ENCODE measurements at regions not wholly inside any gene's neighbourhood (a gene's known extent, or its start where the extent isn't known, plus 50 kb on each side); places are given as distances from the start of the nearest gene placed in this dataset.

- H3K4me1 ChIP-seq: no peaks in the 10 kb centered on the region
- no peak overlapping the region for H3K27ac ChIP-seq
- DNase-seq (ENCODE audit: low spot score in 2 of 2): no peak
- intact Hi-C loops (cut with DNase I; ENCODE audit: low total_unique reads): no loop called here
- TF ChIP-seq POLR2AphosphoS5 (IDR thresholded peaks at IDR 0.05) (no peak), CTCF (IDR thresholded peaks at IDR 0.05) (no peak), POLR2A (IDR thresholded peaks at IDR 0.05) (no peak)
- no peak overlapping the region for H3K4me3 ChIP-seq
- H3K9me3 ChIP-seq: peaks cover 0 to 8% of the 10 kb centered on the region in 2 donors
- H3K27me3 ChIP-seq: no peaks in the 10 kb centered on the region
- H3K36me3 ChIP-seq: no peaks in the 10 kb centered on the region
Observed at GRCh38 chr7:41517771-41518170, 185.1 kb downstream of the INHBA start.

- Histone ChIP-seq H3K4me1 (no peaks in the 10 kb centered on the region), H3K4me3 (no peak overlapping the region), H3K9me3 (no peaks in the 10 kb centered on the region), H3K27me3 (no peaks in the 10 kb centered on the region), H3K36me3 (no peaks in the 10 kb centered on the region), H3K27ac (no peak overlapping the region)
- no peak for DNase-seq (ENCODE audit: low spot score in 2 of 2)
- TF ChIP-seq POLR2A (IDR thresholded peaks at IDR 0.05): no peak
- TF ChIP-seq CTCF (IDR thresholded peaks at IDR 0.05): no peak
- no peak for TF ChIP-seq POLR2AphosphoS5 (IDR thresholded peaks at IDR 0.05)
- intact Hi-C loops (cut with DNase I; ENCODE audit: low total_unique reads): no loop called here
Observed at GRCh38 chr7:41508755-41509154, 194.1 kb downstream of the INHBA start.

- H3K4me3 ChIP-seq: no peak overlapping the region
- no peaks in the 10 kb centered on the region for H3K27me3 ChIP-seq
- TF ChIP-seq POLR2A (IDR thresholded peaks at IDR 0.05) (no peak), CTCF (IDR thresholded peaks at IDR 0.05) (no peak), POLR2AphosphoS5 (IDR thresholded peaks at IDR 0.05) (no peak)
- no peaks in the 10 kb centered on the region for H3K9me3 ChIP-seq
- no peaks in the 10 kb centered on the region for H3K4me1 ChIP-seq
- intact Hi-C loops (cut with DNase I; ENCODE audit: low total_unique reads): no loop called here
- H3K36me3 ChIP-seq: no peaks in the 10 kb centered on the region
- no peak for DNase-seq (ENCODE audit: low spot score in 2 of 2)
- no peak overlapping the region for H3K27ac ChIP-seq
Observed at GRCh38 chr7:41507686-41508268, 195.1 kb downstream of the INHBA start.

- TF ChIP-seq POLR2A (IDR thresholded peaks at IDR 0.05): no peak
- TF ChIP-seq POLR2AphosphoS5 (IDR thresholded peaks at IDR 0.05): no peak
- no peak for TF ChIP-seq CTCF (IDR thresholded peaks at IDR 0.05)
- no peak for DNase-seq (ENCODE audit: low spot score in 2 of 2)
- intact Hi-C loops (cut with DNase I; ENCODE audit: low total_unique reads): no loop called here
Observed at GRCh38 chr7:41504214-41504980, 198.5 kb downstream of the INHBA start.

GRCh38 chr7:41503438-41503837 is 199.5 kb downstream of the INHBA start:
- Histone ChIP-seq H3K9me3 (no peaks in the 10 kb centered on the region), H3K36me3 (no peaks in the 10 kb centered on the region), H3K27me3 (no peaks in the 10 kb centered on the region), H3K27ac (no peak overlapping the region), H3K4me3 (no peak overlapping the region), H3K4me1 (no peaks in the 10 kb centered on the region)
- intact Hi-C loops (cut with DNase I; ENCODE audit: low total_unique reads): no loop called here
- DNase-seq (ENCODE audit: low spot score in 2 of 2): no peak
- TF ChIP-seq POLR2A (IDR thresholded peaks at IDR 0.05): no peak
- no peak for TF ChIP-seq POLR2AphosphoS5 (IDR thresholded peaks at IDR 0.05)
- no peak for TF ChIP-seq CTCF (IDR thresholded peaks at IDR 0.05)

More at GRCh38 chr7:41504214-41504980, 198.5 kb downstream of the INHBA start:
- Histone ChIP-seq H3K9me3 (no peaks in the 10 kb centered on the region), H3K4me1 (no peaks in the 10 kb centered on the region), H3K27me3 (no peaks in the 10 kb centered on the region), H3K4me3 (no peak overlapping the region), H3K27ac (no peak overlapping the region), H3K36me3 (no peaks in the 10 kb centered on the region)

Data from breast epithelium (tissue), 4 donors.